ENCODE measurements at regions not wholly inside any gene's neighbourhood (a gene's known extent, or its start where the extent isn't known, plus 50 kb on each side); places are given as distances from the start of the nearest gene placed in this dataset.
A peak's percentile ranks its signal among the peaks of the same experiment; 100 is the strongest.

- Histone ChIP-seq H3K18ac (ENCODE audit: low read length) (no peak overlapping the region), H3K4me2 (ENCODE audit: low read length) (no peak overlapping the region), H3K79me1 (ENCODE audit: low read length) (no peaks in the 10 kb centered on the region), H3K4me1 (ENCODE audit: control insufficient read depth, low read depth, low read length) (no peaks in the 10 kb centered on the region), H3K23ac (ENCODE audit: low read length) (no peak overlapping the region), H2AK5ac (ENCODE audit: low read length) (no peak overlapping the region), H3K36me3 (ENCODE audit: control insufficient read depth, insufficient read depth, low read length) (no peaks in the 10 kb centered on the region), H2BK5ac (ENCODE audit: low read length) (no peak overlapping the region), H3K4me3 (ENCODE audit: low read length) (no peak overlapping the region), H3K27ac (ENCODE audit: low read depth, low read length) (no peak overlapping the region), H3K4ac (ENCODE audit: low read depth, low read length) (no peak overlapping the region), H3K79me2 (ENCODE audit: control insufficient read depth, insufficient read depth, low read length) (no peaks in the 10 kb centered on the region), H3K56ac (ENCODE audit: low read length) (no peak overlapping the region), H4K5ac (ENCODE audit: low read length) (no peak overlapping the region), H3K9ac (ENCODE audit: low read length) (no peak overlapping the region), H2BK15ac (replicated peaks; ENCODE audit: low read depth) (no peak overlapping the region), H4K8ac (ENCODE audit: low read depth, low read length) (no peak overlapping the region), H3K27me3 (ENCODE audit: insufficient read depth, low read length, poor library complexity) (no peaks in the 10 kb centered on the region), H2BK120ac (ENCODE audit: low read depth, low read length) (no peak overlapping the region)
- no CpG with 5 or more reads among the region's 2 CpGs for WGBS (ENCODE audit: extremely low coverage, insufficient coverage, low lambda C conversion rate)
- no peak for DNase-seq
Observed at GRCh38 chr5:171661143-171661542, 124.5 kb upstream of the SMIM23 start.

- no peak overlapping the region for H3K23ac ChIP-seq (ENCODE audit: low read length)
- H3K27me3 ChIP-seq (ENCODE audit: insufficient read depth, low read length, poor library complexity): no peaks in the 10 kb centered on the region
- DNase-seq: no peak
- no peak overlapping the region for H3K4me2 ChIP-seq (ENCODE audit: low read length)
- H3K79me2 ChIP-seq (ENCODE audit: control insufficient read depth, insufficient read depth, low read length): no peaks in the 10 kb centered on the region
- no peak overlapping the region for H4K8ac ChIP-seq (ENCODE audit: low read depth, low read length)
- H2AK5ac ChIP-seq (ENCODE audit: low read length): no peak overlapping the region
- H3K4me3 ChIP-seq (ENCODE audit: low read length): no peak overlapping the region
- H3K56ac ChIP-seq (ENCODE audit: low read length): no peak overlapping the region
- H3K18ac ChIP-seq (ENCODE audit: low read length): no peak overlapping the region
- no peaks in the 10 kb centered on the region for H3K79me1 ChIP-seq (ENCODE audit: low read length)
- H2BK15ac ChIP-seq (replicated peaks; ENCODE audit: low read depth): no peak overlapping the region
- H3K9ac ChIP-seq (ENCODE audit: low read length): no peak overlapping the region
- no peak overlapping the region for H2BK120ac ChIP-seq (ENCODE audit: low read depth, low read length)
- no peak overlapping the region for H4K5ac ChIP-seq (ENCODE audit: low read length)
- H2BK5ac ChIP-seq (ENCODE audit: low read length): no peak overlapping the region
- H3K27ac ChIP-seq (ENCODE audit: low read depth, low read length): no peak overlapping the region
- WGBS (ENCODE audit: extremely low coverage, insufficient coverage, low lambda C conversion rate): no CpG with 5 or more reads among the region's 9 CpGs
- no peaks in the 10 kb centered on the region for H3K36me3 ChIP-seq (ENCODE audit: control insufficient read depth, insufficient read depth, low read length)
- no peaks in the 10 kb centered on the region for H3K4me1 ChIP-seq (ENCODE audit: control insufficient read depth, low read depth, low read length)
- no peak overlapping the region for H3K4ac ChIP-seq (ENCODE audit: low read depth, low read length)
Observed at GRCh38 chr5:171663311-171664085, 122.1 kb upstream of the SMIM23 start.

GRCh38 chr5:171664489-171664888 lies 121.1 kb upstream of the SMIM23 start:
- Histone ChIP-seq H2BK15ac (replicated peaks; ENCODE audit: low read depth) (no peak overlapping the region), H3K4me3 (ENCODE audit: low read length) (no peak overlapping the region), H3K18ac (ENCODE audit: low read length) (no peak overlapping the region), H3K23ac (ENCODE audit: low read length) (no peak overlapping the region), H2BK120ac (ENCODE audit: low read depth, low read length) (no peak overlapping the region), H3K4me2 (ENCODE audit: low read length) (no peak overlapping the region), H3K56ac (ENCODE audit: low read length) (no peak overlapping the region), H4K8ac (ENCODE audit: low read depth, low read length) (no peak overlapping the region), H4K5ac (ENCODE audit: low read length) (no peak overlapping the region), H2AK5ac (ENCODE audit: low read length) (no peak overlapping the region), H3K79me2 (ENCODE audit: control insufficient read depth, insufficient read depth, low read length) (no peaks in the 10 kb centered on the region), H3K79me1 (ENCODE audit: low read length) (no peaks in the 10 kb centered on the region), H3K4ac (ENCODE audit: low read depth, low read length) (no peak overlapping the region), H3K27ac (ENCODE audit: low read depth, low read length) (no peak overlapping the region), H3K9ac (ENCODE audit: low read length) (no peak overlapping the region), H2BK5ac (ENCODE audit: low read length) (no peak overlapping the region), H3K27me3 (ENCODE audit: insufficient read depth, low read length, poor library complexity) (no peaks in the 10 kb centered on the region), H3K36me3 (ENCODE audit: control insufficient read depth, insufficient read depth, low read length) (no peaks in the 10 kb centered on the region), H3K4me1 (ENCODE audit: control insufficient read depth, low read depth, low read length) (no peaks in the 10 kb centered on the region)
- WGBS (ENCODE audit: extremely low coverage, insufficient coverage, low lambda C conversion rate): no CpG with 5 or more reads among the region's 4 CpGs
- no peak for DNase-seq

- no peak for DNase-seq
- Histone ChIP-seq H3K4me1 (ENCODE audit: control insufficient read depth, low read depth, low read length) (no peaks in the 10 kb centered on the region), H3K27me3 (ENCODE audit: insufficient read depth, low read length, poor library complexity) (no peaks in the 10 kb centered on the region), H3K4me2 (ENCODE audit: low read length) (no peak overlapping the region), H2BK5ac (ENCODE audit: low read length) (no peak overlapping the region), H3K9ac (ENCODE audit: low read length) (no peak overlapping the region), H3K79me2 (ENCODE audit: control insufficient read depth, insufficient read depth, low read length) (no peaks in the 10 kb centered on the region), H3K18ac (ENCODE audit: low read length) (no peak overlapping the region), H2AK5ac (ENCODE audit: low read length) (no peak overlapping the region), H3K56ac (ENCODE audit: low read length) (no peak overlapping the region), H4K8ac (ENCODE audit: low read depth, low read length) (no peak overlapping the region), H3K36me3 (ENCODE audit: control insufficient read depth, insufficient read depth, low read length) (no peaks in the 10 kb centered on the region), H2BK120ac (ENCODE audit: low read depth, low read length) (no peak overlapping the region), H4K5ac (ENCODE audit: low read length) (no peak overlapping the region), H3K4ac (ENCODE audit: low read depth, low read length) (no peak overlapping the region), H3K27ac (ENCODE audit: low read depth, low read length) (no peak overlapping the region), H2BK15ac (replicated peaks; ENCODE audit: low read depth) (no peak overlapping the region), H3K23ac (ENCODE audit: low read length) (no peak overlapping the region), H3K4me3 (ENCODE audit: low read length) (no peak overlapping the region), H3K79me1 (ENCODE audit: low read length) (no peaks in the 10 kb centered on the region)
- WGBS (ENCODE audit: extremely low coverage, insufficient coverage, low lambda C conversion rate): no CpG with 5 or more reads among the region's 10 CpGs
Observed at GRCh38 chr5:171666815-171667214, 118.8 kb upstream of the SMIM23 start.

DNA sequence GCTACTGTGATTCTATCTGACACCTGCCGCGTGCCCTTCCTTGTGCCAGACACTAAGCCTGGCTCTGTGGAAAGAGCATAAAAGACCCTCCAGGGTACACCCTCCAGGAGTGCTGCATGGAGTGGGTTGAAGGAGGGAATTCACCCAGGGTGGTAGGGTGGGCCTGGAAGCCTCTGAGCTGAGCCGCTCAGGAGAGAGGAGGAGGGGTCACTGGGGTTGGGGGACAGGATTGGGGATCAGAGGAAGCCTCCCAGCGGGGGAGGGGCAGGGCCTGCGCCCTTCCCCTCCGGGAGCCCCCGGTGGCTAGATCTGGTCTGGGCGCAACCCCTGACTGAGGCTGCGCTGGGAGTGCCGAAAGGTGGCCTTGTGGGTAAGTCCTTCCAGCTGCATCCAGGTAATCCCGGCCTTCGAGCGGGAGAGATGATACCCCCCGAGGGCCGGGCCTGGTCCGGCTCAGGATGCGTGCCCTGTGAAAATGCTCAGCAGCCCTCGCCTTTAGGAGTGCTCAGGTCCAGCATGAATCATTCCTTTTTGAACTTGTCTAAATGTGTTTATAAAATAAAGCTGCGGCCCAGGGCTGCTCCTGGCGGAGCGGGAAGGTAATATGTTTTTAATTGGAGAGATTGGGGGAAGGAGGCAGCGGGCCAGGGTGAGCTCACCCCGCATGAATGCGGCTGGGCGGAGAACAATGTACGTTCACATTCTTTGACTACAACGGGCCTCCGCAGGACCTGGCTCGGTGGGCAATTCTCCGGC lies 118.1 kb upstream of the SMIM23 start:
- peak overlapping the region; percentile 11 for H3K18ac ChIP-seq (ENCODE audit: low read length)
- H3K27ac ChIP-seq (ENCODE audit: low read depth, low read length): no peak overlapping the region
- H3K79me1 ChIP-seq (ENCODE audit: low read length): no peaks in the 10 kb centered on the region
- peak overlapping the region; percentile 22 for H3K4ac ChIP-seq (ENCODE audit: low read depth, low read length)
- H4K8ac ChIP-seq (ENCODE audit: low read depth, low read length): no peak overlapping the region
- DNase-seq: peak; percentile 95
- H2BK15ac ChIP-seq (replicated peaks; ENCODE audit: low read depth): no peak overlapping the region
- H3K23ac ChIP-seq (ENCODE audit: low read length): no peak overlapping the region
- H3K4me2 ChIP-seq (ENCODE audit: low read length): peak overlapping the region; percentile 4
- H3K79me2 ChIP-seq (ENCODE audit: control insufficient read depth, insufficient read depth, low read length): no peaks in the 10 kb centered on the region
- H2BK5ac ChIP-seq (ENCODE audit: low read length): no peak overlapping the region
- WGBS (ENCODE audit: extremely low coverage, insufficient coverage, low lambda C conversion rate): no CpG with 5 or more reads among the region's 30 CpGs
- no peak overlapping the region for H3K4me3 ChIP-seq (ENCODE audit: low read length)
- H4K5ac ChIP-seq (ENCODE audit: low read length): no peak overlapping the region
- peak overlapping the region; percentile 84 for H2BK120ac ChIP-seq (ENCODE audit: low read depth, low read length)
- no peaks in the 10 kb centered on the region for H3K36me3 ChIP-seq (ENCODE audit: control insufficient read depth, insufficient read depth, low read length)
- H3K9ac ChIP-seq (ENCODE audit: low read length): no peak overlapping the region
- no peaks in the 10 kb centered on the region for H3K27me3 ChIP-seq (ENCODE audit: insufficient read depth, low read length, poor library complexity)
- H3K56ac ChIP-seq (ENCODE audit: low read length): peak overlapping the region; percentile 51
- H2AK5ac ChIP-seq (ENCODE audit: low read length): no peak overlapping the region
- H3K4me1 ChIP-seq (ENCODE audit: control insufficient read depth, low read depth, low read length): no peaks in the 10 kb centered on the region

All from mesendoderm (in vitro differentiated cells).